Thyroid gland (tissue), 4 donors: ENCODE measurements at regions not wholly inside any gene's neighbourhood (a gene's known extent, or its start where the extent isn't known, plus 50 kb on each side); places are given as distances from the start of the nearest gene placed in this dataset.

Source experiments
- CTCF ChIP-seq, 6 experiments: fragments of 200-600 bp in 3 of 6; fragments of 450-650 bp in 3 of 6; sonication (generic) in 3 of 6; IDR thresholded peaks; one replicate each; pipeline ENCODE4 v1.5.1; 2016 to 2019; ENCODE audit warnings: antibody characterized with exemption in 6 of 6, mild to moderate bottlenecking in 2 of 6, inconsistent platforms in 1 of 6, moderate library complexity in 1 of 6
- POLR2A ChIP-seq, 2 donors: fragments of 450-650 bp; IDR thresholded peaks; one replicate each; pipeline ENCODE4 v1.6.1; 2017; ENCODE audit warnings: antibody characterized with exemption in 2 of 2, mild to moderate bottlenecking in 2 of 2, moderate library complexity in 1 of 2

DNA sequence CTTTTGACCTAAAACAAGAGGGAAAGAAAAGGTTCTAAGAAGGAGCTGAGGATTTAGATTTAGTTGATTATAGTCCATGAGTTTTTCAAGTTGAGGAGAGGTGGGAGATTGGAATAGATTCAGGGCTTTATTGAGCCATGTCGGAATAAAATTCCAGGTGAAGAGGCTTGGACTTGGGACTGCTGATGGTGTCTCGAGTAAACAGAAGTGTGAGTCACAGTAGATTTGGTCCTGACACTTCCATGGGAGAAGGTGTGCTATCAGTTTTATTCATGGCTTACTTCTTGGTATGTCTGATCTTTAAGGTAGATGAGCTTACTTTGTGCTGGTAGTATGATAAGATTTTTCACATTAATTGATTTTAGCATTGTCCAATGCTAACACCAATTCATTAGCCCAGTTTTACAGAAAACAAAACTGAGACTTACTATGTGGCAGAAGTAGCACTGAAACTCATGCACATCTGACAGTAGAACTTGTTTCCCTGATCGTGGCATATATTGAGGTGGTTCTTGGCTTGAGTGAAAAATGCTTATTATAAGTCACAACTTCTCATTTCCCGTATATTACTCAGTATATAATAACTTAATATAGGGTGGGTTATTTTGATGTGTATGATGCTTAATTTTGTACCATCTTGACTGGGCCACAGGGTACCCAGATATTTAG, 172.4 kb upstream of the IGF1 start:
- TF ChIP-seq CTCF (IDR thresholded peaks at IDR 0.05) (no peak), POLR2A (IDR thresholded peaks at IDR 0.05) (no peak)
